ENCODE measurements at regions not wholly inside any gene's neighbourhood (a gene's known extent, or its start where the extent isn't known, plus 50 kb on each side); places are given as distances from the start of the nearest gene placed in this dataset.
A peak's percentile ranks its signal among the peaks of the same experiment; 100 is the strongest.

DNA sequence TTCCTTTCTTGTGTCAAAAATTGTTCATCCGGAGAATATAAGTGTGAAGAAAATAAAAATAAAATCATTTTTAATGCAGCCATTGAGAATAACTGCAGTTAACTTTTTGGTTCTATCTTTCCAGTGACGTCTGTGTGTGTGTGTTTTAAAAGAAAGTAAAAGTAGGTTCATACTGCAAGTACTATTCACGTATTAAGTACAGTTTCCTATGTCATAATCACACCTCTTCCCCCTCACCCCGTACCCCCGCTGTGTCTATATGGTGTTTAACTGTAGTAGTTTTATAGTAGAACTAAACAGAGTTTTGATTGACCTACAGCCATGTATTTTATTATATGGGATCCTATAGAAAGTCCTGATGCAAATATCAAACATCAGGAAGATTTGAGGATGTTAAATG, 78.5 kb upstream of the CLCN4 start:
- H3K27ac Mint-ChIP-seq: no peak overlapping the region
- H3K9me3 Mint-ChIP-seq: no peaks in the 10 kb centered on the region
- intact Hi-C loops (cut with micrococcal nuclease): no loop called here
- no peaks in the 10 kb centered on the region for H3K27me3 Mint-ChIP-seq
- peaks cover 23% of the 10 kb centered on the region for H3K36me3 Mint-ChIP-seq (ENCODE audit: low read depth)
- no peak overlapping the region for H3K4me3 Mint-ChIP-seq
- no peaks in the 10 kb centered on the region for H3K4me1 Mint-ChIP-seq (ENCODE audit: low read depth)

- intact Hi-C loops (cut with micrococcal nuclease): no loop called here
- H3K9me3 Mint-ChIP-seq: no peaks in the 10 kb centered on the region
- H3K27me3 Mint-ChIP-seq: no peaks in the 10 kb centered on the region
- no peak overlapping the region for H3K27ac Mint-ChIP-seq
- no peaks in the 10 kb centered on the region for H3K4me1 Mint-ChIP-seq (ENCODE audit: low read depth)
- H3K4me3 Mint-ChIP-seq: no peak overlapping the region
- H3K36me3 Mint-ChIP-seq (ENCODE audit: low read depth): peaks cover 17% of the 10 kb centered on the region
Measured at GRCh38 chrX:10079231-10079630, 77.5 kb upstream of the CLCN4 start.

DNA sequence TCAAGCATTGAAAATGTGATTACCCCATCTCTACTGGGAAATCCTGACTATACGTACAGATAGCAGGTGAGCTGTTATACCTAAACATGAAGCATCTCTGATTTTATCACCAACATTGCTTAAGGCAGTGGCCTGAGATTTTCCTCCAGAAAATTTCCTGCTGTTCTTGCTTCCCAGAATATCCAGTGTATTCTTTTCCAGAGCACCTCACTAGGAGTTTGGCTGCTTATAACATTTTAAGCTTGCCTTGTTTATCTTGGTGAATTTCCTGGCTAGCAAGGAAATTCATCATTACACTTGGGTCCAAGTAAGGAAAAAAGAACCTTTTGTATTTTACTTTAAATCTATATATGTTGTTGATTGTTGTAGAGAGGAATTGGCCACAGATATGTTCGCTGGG, 73.0 kb upstream of the CLCN4 start:
- no peak overlapping the region for H3K4me3 Mint-ChIP-seq
- H3K27ac Mint-ChIP-seq: no peak overlapping the region
- intact Hi-C loops (cut with micrococcal nuclease): no loop called here
- no peaks in the 10 kb centered on the region for H3K27me3 Mint-ChIP-seq
- H3K9me3 Mint-ChIP-seq: no peaks in the 10 kb centered on the region
- H3K36me3 Mint-ChIP-seq (ENCODE audit: low read depth): peaks cover 40% of the 10 kb centered on the region
- H3K4me1 Mint-ChIP-seq (ENCODE audit: low read depth): no peaks in the 10 kb centered on the region

DNA sequence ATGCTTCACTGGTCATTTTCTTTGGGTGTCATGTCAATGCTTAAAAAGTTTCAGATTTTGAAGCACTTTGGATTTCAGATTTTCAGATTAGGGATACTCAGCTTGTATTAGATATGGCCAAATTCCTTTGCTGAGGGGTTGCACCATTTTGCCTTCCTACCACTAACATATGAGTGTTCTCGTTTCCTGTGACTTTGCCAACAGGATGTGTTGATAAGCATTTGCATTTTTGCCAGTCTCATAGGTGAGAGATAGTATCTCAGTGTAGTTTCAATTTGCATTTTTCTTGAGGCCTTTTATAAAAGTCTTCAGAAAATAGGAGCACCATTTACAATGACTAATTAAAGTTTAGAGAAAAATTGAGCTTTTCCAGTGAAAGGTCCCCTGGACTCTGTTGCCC, 71.6 kb upstream of the CLCN4 start:
- Mint-ChIP-seq H3K9me3 (no peaks in the 10 kb centered on the region), H3K36me3 (ENCODE audit: low read depth) (peaks cover 33% of the 10 kb centered on the region), H3K27me3 (no peaks in the 10 kb centered on the region), H3K4me3 (no peak overlapping the region), H3K4me1 (ENCODE audit: low read depth) (no peaks in the 10 kb centered on the region), H3K27ac (no peak overlapping the region)
- intact Hi-C loops (cut with micrococcal nuclease): no loop called here

GRCh38 chrX:10086676-10087075, 70.1 kb upstream of the CLCN4 start:
- no peaks in the 10 kb centered on the region for H3K4me1 Mint-ChIP-seq (ENCODE audit: low read depth)
- H3K9me3 Mint-ChIP-seq: no peaks in the 10 kb centered on the region
- H3K27ac Mint-ChIP-seq: no peak overlapping the region
- peaks cover 36% of the 10 kb centered on the region for H3K36me3 Mint-ChIP-seq (ENCODE audit: low read depth)
- intact Hi-C loops (cut with micrococcal nuclease): no loop called here
- H3K27me3 Mint-ChIP-seq: no peaks in the 10 kb centered on the region
- no peak overlapping the region for H3K4me3 Mint-ChIP-seq

- H3K4me1 Mint-ChIP-seq (ENCODE audit: low read depth): no peaks in the 10 kb centered on the region
- intact Hi-C loops (cut with micrococcal nuclease): no loop called here
- H3K36me3 Mint-ChIP-seq (ENCODE audit: low read depth): peaks cover 42% of the 10 kb centered on the region
- H3K27ac Mint-ChIP-seq: no peak overlapping the region
- no peak overlapping the region for H3K4me3 Mint-ChIP-seq
- no peaks in the 10 kb centered on the region for H3K27me3 Mint-ChIP-seq
- no peaks in the 10 kb centered on the region for H3K9me3 Mint-ChIP-seq
Measured at GRCh38 chrX:10087391-10087790, 69.4 kb upstream of the CLCN4 start.

DNA sequence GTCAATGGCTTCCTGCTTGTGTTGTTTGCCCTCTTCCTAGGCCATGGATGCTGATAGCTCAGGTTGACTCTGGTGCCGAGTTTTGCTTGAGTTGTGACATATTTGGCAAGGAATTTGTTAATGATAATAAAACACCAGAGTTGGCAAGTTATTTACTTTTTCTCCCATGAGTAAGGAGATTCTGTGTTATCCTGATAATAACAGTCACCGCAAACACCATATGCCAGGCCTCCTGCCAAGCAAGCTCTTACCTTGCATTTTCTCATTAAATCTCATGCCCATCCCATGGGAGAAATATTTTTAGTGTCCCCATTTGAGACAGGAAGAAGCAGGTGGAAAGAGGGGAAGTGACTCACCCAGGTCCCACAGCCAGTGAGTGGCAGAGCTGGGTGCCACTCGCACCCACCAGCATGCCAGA, 67.4 kb upstream of the CLCN4 start:
- no peaks in the 10 kb centered on the region for H3K27me3 Mint-ChIP-seq
- intact Hi-C loops (cut with micrococcal nuclease): no loop called here
- H3K27ac Mint-ChIP-seq: no peak overlapping the region
- H3K4me3 Mint-ChIP-seq: no peak overlapping the region
- no peaks in the 10 kb centered on the region for H3K9me3 Mint-ChIP-seq
- H3K4me1 Mint-ChIP-seq (ENCODE audit: low read depth): no peaks in the 10 kb centered on the region
- peaks cover 57% of the 10 kb centered on the region for H3K36me3 Mint-ChIP-seq (ENCODE audit: low read depth)

- Mint-ChIP-seq H3K9me3 (no peaks in the 10 kb centered on the region), H3K4me3 (no peak overlapping the region), H3K4me1 (ENCODE audit: low read depth) (no peaks in the 10 kb centered on the region), H3K27ac (no peak overlapping the region), H3K27me3 (no peaks in the 10 kb centered on the region), H3K36me3 (ENCODE audit: low read depth) (peaks cover 58% of the 10 kb centered on the region)
- intact Hi-C loops (cut with micrococcal nuclease): no loop called here
Measured at GRCh38 chrX:10090319-10090718, 66.5 kb upstream of the CLCN4 start.

DNA sequence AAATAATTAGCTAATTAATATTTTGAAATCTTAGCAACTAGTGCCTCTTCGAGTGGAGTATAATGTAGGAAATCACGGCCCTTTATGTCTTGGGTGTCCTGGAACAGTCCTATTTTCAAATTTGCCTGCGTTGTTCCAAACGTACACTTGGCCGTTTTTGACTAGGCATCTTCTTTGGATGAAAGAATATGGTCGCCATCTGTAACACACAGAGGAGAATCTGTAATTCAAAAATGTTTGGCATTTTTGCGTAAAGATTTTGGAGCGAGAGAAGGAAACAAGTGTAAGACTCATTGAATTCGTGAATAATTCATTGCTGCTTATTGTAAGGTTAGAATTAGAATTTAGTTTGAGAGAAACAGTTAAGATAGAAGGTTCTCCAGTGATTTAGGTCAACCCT, 61.5 kb upstream of the CLCN4 start:
- peaks cover 21% of the 10 kb centered on the region for H3K4me1 Mint-ChIP-seq (ENCODE audit: low read depth)
- intact Hi-C loops (cut with micrococcal nuclease): no loop called here
- H3K4me3 Mint-ChIP-seq: no peak overlapping the region
- H3K27me3 Mint-ChIP-seq: no peaks in the 10 kb centered on the region
- peaks cover 66% of the 10 kb centered on the region for H3K36me3 Mint-ChIP-seq (ENCODE audit: low read depth)
- no peak overlapping the region for H3K27ac Mint-ChIP-seq
- H3K9me3 Mint-ChIP-seq: no peaks in the 10 kb centered on the region

DNA sequence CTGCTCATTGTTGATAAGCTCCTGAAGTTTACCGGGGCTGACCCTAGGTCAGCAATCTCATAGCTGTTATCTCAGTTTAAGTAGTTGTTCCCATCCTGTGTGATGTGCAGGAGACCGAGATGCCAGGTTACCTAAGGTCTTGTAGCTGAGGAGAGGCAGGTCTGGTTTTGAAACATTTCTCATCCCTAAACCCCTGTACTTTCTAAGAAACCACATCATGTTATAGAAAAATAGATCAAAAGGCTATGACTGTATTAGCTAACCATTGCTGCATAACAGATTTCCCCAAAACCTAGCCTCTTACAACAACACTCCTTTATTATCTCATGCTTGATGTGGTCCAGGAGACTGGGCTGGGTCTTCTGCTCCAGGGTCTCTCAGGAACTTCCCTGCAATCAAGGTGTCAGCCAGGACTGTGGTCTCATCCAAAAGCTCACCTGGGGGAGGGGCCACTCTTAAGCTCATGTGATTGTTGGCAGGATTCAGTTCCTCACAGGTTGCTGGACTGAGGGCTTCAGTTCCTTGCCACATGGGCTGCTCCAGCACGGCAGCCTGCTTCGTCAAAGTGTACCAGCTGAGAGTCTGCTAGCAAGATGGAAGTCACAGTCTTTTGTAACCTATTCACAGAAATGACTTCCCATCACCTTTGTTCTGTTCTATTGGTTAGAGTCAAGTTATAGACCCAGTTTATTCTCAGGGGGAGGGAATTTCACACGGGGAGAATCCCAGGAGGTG, 60.9 kb upstream of the CLCN4 start:
- no peak overlapping the region for H3K27ac Mint-ChIP-seq
- intact Hi-C loops (cut with micrococcal nuclease): no loop called here
- no peaks in the 10 kb centered on the region for H3K9me3 Mint-ChIP-seq
- H3K4me3 Mint-ChIP-seq: no peak overlapping the region
- H3K36me3 Mint-ChIP-seq (ENCODE audit: low read depth): peaks cover 67% of the 10 kb centered on the region
- peaks cover 21% of the 10 kb centered on the region for H3K4me1 Mint-ChIP-seq (ENCODE audit: low read depth)
- H3K27me3 Mint-ChIP-seq: no peaks in the 10 kb centered on the region

GRCh38 chrX:10098270-10098713, 58.5 kb upstream of the CLCN4 start:
- peaks cover 57% of the 10 kb centered on the region for H3K36me3 Mint-ChIP-seq (ENCODE audit: low read depth)
- peaks cover 36% of the 10 kb centered on the region for H3K4me1 Mint-ChIP-seq (ENCODE audit: low read depth)
- intact Hi-C loops (cut with micrococcal nuclease): no loop called here

DNA sequence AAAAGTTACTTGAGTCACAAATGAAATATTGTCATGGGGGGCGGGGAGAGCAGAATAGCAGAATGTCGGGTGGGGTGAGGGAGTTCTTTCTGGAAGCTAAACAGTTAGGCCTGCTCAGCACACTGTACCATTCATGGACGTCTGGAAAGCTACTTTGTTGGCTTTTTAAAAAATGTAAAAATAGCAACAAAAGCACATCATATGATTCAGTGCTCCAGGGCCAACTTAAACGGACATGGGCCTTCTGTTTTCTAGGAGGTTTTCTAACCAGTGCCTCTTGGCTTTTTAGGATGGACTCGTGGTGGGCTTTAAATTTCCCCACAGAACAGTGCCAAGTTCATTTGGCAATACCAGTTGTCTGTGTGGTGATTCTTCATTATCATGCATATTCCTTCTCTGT, 57.4 kb upstream of the CLCN4 start:
- peaks cover 49% of the 10 kb centered on the region for H3K36me3 Mint-ChIP-seq (ENCODE audit: low read depth)
- peak overlapping the region; percentile 48 for H3K27ac Mint-ChIP-seq
- H3K9me3 Mint-ChIP-seq: no peaks in the 10 kb centered on the region
- H3K27me3 Mint-ChIP-seq: no peaks in the 10 kb centered on the region
- peaks cover 41% of the 10 kb centered on the region for H3K4me1 Mint-ChIP-seq (ENCODE audit: low read depth)
- intact Hi-C loops (cut with micrococcal nuclease): no loop called here
- H3K4me3 Mint-ChIP-seq: no peak overlapping the region

More at GRCh38 chrX:10098270-10098713, 58.5 kb upstream of the CLCN4 start:
- Mint-ChIP-seq H3K27ac (peak overlapping the region; percentile 78), H3K27me3 (no peaks in the 10 kb centered on the region), H3K4me3 (peak overlapping the region; percentile 64), H3K9me3 (no peaks in the 10 kb centered on the region)

GRCh38 chrX:10101269-10101668, 55.5 kb upstream of the CLCN4 start:
- no peak overlapping the region for H3K27ac Mint-ChIP-seq
- no peak overlapping the region for H3K4me3 Mint-ChIP-seq
- H3K4me1 Mint-ChIP-seq (ENCODE audit: low read depth): peaks cover 42% of the 10 kb centered on the region
- no peaks in the 10 kb centered on the region for H3K27me3 Mint-ChIP-seq
- no peaks in the 10 kb centered on the region for H3K9me3 Mint-ChIP-seq
- intact Hi-C loops (cut with micrococcal nuclease): no loop called here
- peaks cover 37% of the 10 kb centered on the region for H3K36me3 Mint-ChIP-seq (ENCODE audit: low read depth)

DNA sequence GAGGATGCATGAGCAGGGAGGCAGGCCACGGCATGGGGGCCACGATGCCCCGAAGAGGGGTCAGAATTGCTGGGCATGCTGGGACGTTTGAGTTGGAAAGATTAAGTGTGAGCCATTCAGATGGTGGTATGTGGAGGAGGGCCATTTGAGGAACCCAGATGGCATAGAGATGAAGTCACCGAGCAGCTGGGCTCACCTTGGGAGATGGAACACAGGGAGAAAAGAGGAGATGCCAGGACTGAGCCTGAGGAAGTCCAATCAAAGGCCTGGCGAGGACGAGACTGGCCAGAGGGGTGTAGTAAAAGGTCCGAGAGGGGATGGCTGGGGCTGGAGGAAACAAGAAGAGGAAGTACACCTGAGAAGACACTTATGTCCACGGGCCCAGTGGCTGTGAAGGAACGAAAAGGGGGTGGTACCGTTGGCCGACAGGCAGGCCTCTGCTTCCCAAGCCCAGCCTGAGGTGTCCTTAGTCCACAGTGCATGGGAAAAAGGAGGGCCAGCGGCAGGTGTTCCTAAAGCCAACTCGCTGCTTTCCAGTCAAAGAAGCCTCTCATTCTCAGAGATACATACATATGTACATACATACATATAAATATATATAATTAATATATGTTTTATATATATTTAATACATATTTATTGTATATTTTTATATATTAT, 54.6 kb upstream of the CLCN4 start:
- peaks cover 33% of the 10 kb centered on the region for H3K36me3 Mint-ChIP-seq (ENCODE audit: low read depth)
- H3K27me3 Mint-ChIP-seq: no peaks in the 10 kb centered on the region
- intact Hi-C loops (cut with micrococcal nuclease): no loop called here
- H3K4me1 Mint-ChIP-seq (ENCODE audit: low read depth): peaks cover 40% of the 10 kb centered on the region
- no peaks in the 10 kb centered on the region for H3K9me3 Mint-ChIP-seq
- H3K27ac Mint-ChIP-seq: peak overlapping the region; percentile 60
- no peak overlapping the region for H3K4me3 Mint-ChIP-seq

DNA sequence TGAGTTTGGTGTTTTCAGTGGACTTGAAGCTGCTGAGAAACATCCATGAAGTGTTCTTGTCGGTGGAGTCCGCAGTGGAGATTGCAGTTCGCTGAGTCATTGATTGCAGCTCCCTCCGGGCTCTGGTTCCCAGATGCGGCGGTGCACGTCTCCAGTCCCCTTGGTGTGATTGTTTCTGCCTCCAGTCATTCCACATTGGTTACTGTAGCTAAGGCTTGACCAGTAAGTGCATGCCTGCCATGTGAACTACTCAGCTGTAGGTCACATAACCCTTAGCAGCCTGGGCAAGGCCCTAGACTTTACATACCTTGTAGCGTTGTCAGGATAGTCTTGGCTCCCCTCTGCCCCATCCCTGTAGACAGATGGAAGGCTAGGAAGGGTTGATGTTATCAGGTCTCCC, 53.8 kb upstream of the CLCN4 start:
- Mint-ChIP-seq H3K27ac (peak overlapping the region; percentile 56), H3K9me3 (no peaks in the 10 kb centered on the region), H3K27me3 (no peaks in the 10 kb centered on the region), H3K36me3 (ENCODE audit: low read depth) (peaks cover 33% of the 10 kb centered on the region), H3K4me1 (ENCODE audit: low read depth) (peaks cover 38% of the 10 kb centered on the region), H3K4me3 (no peak overlapping the region)
- intact Hi-C loops (cut with micrococcal nuclease): no loop called here

All from dendritic cell treated with granulocyte-macrophage colony-stimulating factor and Interleukin-4, amounts not matched to agents 40 ng/mL and 50 ng/mL, for 4 days (primary cell).